HCT116 (cell line): ENCODE measurements at regions not wholly inside any gene's neighbourhood (a gene's known extent, or its start where the extent isn't known, plus 50 kb on each side); places are given as distances from the start of the nearest gene placed in this dataset.

Experiments
- ATAC-seq: fragments of 200-7000 bp; cut with Tn5 transposase; 2 replicates; pipeline ENCODE4 v1.9.1; 2020; ENCODE audit warnings: mild to moderate bottlenecking, moderate library complexity
- BruUV-seq: library from RNA; stranded (reverse); fragments of 400-500 nt; replicated peaks from 2 replicates; lab custom pipeline; 2021; lab: Mats Ljungman, UMichigan
- CTCF ChIA-PET: fragments of 300-600 bp; sonication (Branson Sonifier 250); formaldehyde crosslinking; loops from one replicate; lab custom pipeline; 2021; ENCODE audit warnings: antibody characterized with exemption; lab: Charles Lee
- POLR2A ChIA-PET: fragments of 300-600, 350-600 bp; sonication (Branson Sonifier 250); formaldehyde crosslinking; loops from one replicate; lab custom pipeline; 2021; ENCODE audit warnings: antibody characterized with exemption; lab: Charles Lee
- RAD21 ChIA-PET, 2 experiments: fragments of 300-600 bp; sonication (Branson Sonifier 250); formaldehyde crosslinking; loops; one replicate each; lab custom pipeline; 2023; ENCODE audit warnings: low total read pairs in 2 of 2; ENCODE audit not compliant: uncharacterized antibody in 2 of 2, unreplicated experiment in 2 of 2, low non-redundant PET in 1 of 2; lab: Charles Lee
- DNase-seq: peaks from one replicate; pipeline ENCODE4 v3.0.0-alpha.2; 2010; ENCODE audit warnings: low read depth, low spot score
- H2AFZ ChIP-seq: fragments of 200-600 bp; shearing (Covaris generic), sonication (generic); 2 replicates; pipeline ENCODE4 v1.6.1; 2017; ENCODE audit warnings: low read depth, mixed run types, mixed read lengths, antibody characterized with exemption, low read length; ENCODE audit not compliant: poor library complexity, severe bottlenecking
- H3K27ac ChIP-seq: 2 replicates; pipeline ENCODE4 v1.5.1; 2012; ENCODE audit warnings: low read depth, low read length
- H3K27me3 ChIP-seq: fragments of 200-600 bp; sonication (generic); 2 replicates; pipeline ENCODE4 v1.6.1; 2016; ENCODE audit warnings: mixed run types, low read length, mixed read lengths; ENCODE audit not compliant: insufficient read depth
- H3K36me3 ChIP-seq, 2 experiments: fragments of 200-500 bp in 1 of 2; fragments of 200-600 bp in 1 of 2; sonication (Bioruptor generic) in 1 of 2; sonication (generic) in 1 of 2; 2 replicates each; pipeline versions ENCODE4 v1.5.1 to v1.6.1; 2014 to 2016; ENCODE audit warnings: low read length in 2 of 2, inconsistent platforms in 1 of 2, mixed read lengths in 1 of 2, mixed run types in 1 of 2; ENCODE audit not compliant: insufficient read depth in 2 of 2, control insufficient read depth in 1 of 2
- H3K4me1 ChIP-seq, 2 experiments: fragments of 200-600 bp in 1 of 2; sonication (generic) in 1 of 2; 2 replicates each; pipeline versions ENCODE4 v1.5.1 to v1.6.1; 2012 to 2017; ENCODE audit warnings: low read length in 2 of 2, inconsistent platforms in 1 of 2, mild to moderate bottlenecking in 1 of 2, mixed read lengths in 1 of 2, mixed run types in 1 of 2, moderate library complexity in 1 of 2; ENCODE audit not compliant: insufficient read depth in 2 of 2, control insufficient read depth in 1 of 2
- H3K4me2 ChIP-seq: fragments of 200-600 bp; sonication (generic); 2 replicates; pipeline ENCODE4 v1.6.1; 2017; ENCODE audit warnings: mixed run types, low read length, mixed read lengths
- H3K4me3 ChIP-seq, 2 experiments: fragments of 200-600 bp in 1 of 2; sonication (generic) in 1 of 2; replicated peaks in 1 of 2; 2 replicates each; pipeline ENCODE4 v1.5.1; 2011 to 2016; ENCODE audit warnings: low read length in 2 of 2, control low read depth in 1 of 2, low read depth in 1 of 2, mild to moderate bottlenecking in 1 of 2, mixed read lengths in 1 of 2, mixed run types in 1 of 2
- H3K79me2 ChIP-seq: fragments of 200-600 bp; sonication (generic); 2 replicates; pipeline ENCODE4 v1.6.1; 2017; ENCODE audit warnings: mild to moderate bottlenecking, mixed run types, low read length, moderate library complexity, mixed read lengths; ENCODE audit not compliant: insufficient read depth
- H3K9ac ChIP-seq: fragments of 200-600 bp; sonication (generic); 2 replicates; pipeline ENCODE4 v1.6.1; 2016; ENCODE audit warnings: low read length, mixed read lengths
- H3K9me2 ChIP-seq: fragments of 200-600 bp; sonication (generic), shearing (Covaris generic); 2 replicates; pipeline ENCODE4 v1.6.1; 2017; ENCODE audit warnings: mixed run types, mild to moderate bottlenecking, moderate library complexity; ENCODE audit not compliant: insufficient read depth
- H3K9me3 ChIP-seq, 2 experiments: fragments of 200-500 bp in 1 of 2; fragments of 200-600 bp in 1 of 2; sonication (Bioruptor generic) in 1 of 2; sonication (generic) in 1 of 2; 2 replicates each; pipeline ENCODE4 v1.6.1; 2014 to 2017; ENCODE audit warnings: low read length in 2 of 2, mixed read lengths in 2 of 2, inconsistent platforms in 1 of 2, low read depth in 1 of 2, mild to moderate bottlenecking in 1 of 2, mixed run types in 1 of 2, moderate library complexity in 1 of 2; ENCODE audit not compliant: control insufficient read depth in 1 of 2, insufficient read depth in 1 of 2
- H4K20me1 ChIP-seq: fragments of 200-600 bp; sonication (generic), shearing (Covaris generic); 2 replicates; pipeline ENCODE4 v1.6.1; 2017; ENCODE audit warnings: mixed run types, mild to moderate bottlenecking, moderate library complexity; ENCODE audit not compliant: insufficient read depth
- ATF3 ChIP-seq: IDR thresholded peaks from 2 replicates; pipeline ENCODE4 v1.6.1; 2012
- EZH2 ChIP-seq: fragments of 200-600 bp; sonication (generic); IDR thresholded peaks from 2 replicates; pipeline ENCODE4 v1.6.1; 2017; ENCODE audit warnings: antibody characterized with exemption, mixed run types
- POLR2A ChIP-seq: IDR thresholded peaks from 2 replicates; pipeline ENCODE4 v1.7.0; 2011; ENCODE audit warnings: borderline replicate concordance; ENCODE audit not compliant: insufficient read depth, insufficient read length; ENCODE audit errors: extremely low read depth
- RAD21 ChIP-seq: IDR thresholded peaks from 2 replicates; pipeline ENCODE4 v1.6.1; 2012; ENCODE audit warnings: low read depth, mild to moderate bottlenecking
- SP1 ChIP-seq: IDR thresholded peaks from 2 replicates; pipeline ENCODE4 v1.6.1; 2012; ENCODE audit warnings: low read depth
- SRF ChIP-seq: IDR thresholded peaks from 2 replicates; pipeline ENCODE4 v1.6.1; 2012; ENCODE audit warnings: low read depth
- TCF7L2 ChIP-seq: IDR thresholded peaks from 2 replicates; pipeline ENCODE4 v1.7.0; 2011; ENCODE audit warnings: borderline replicate concordance, inconsistent platforms; ENCODE audit not compliant: insufficient read depth, insufficient read length; ENCODE audit errors: extremely low read depth
- intact Hi-C: fragments of 100-400 bp; cut with micrococcal nuclease; formaldehyde crosslinking; loops from 2 replicates; pipeline ENCODE4 v1.10.0; 2022
- TF ChIP-seq, protein P1 (sequence below), 3 experiments: fragments of 200-600 bp in 1 of 3; sonication (generic) in 1 of 3; IDR thresholded peaks in 2 of 3; conservative IDR thresholded peaks in 1 of 3; 2 replicates each; pipeline ENCODE4 v1.5.1; 2012 to 2017; ENCODE audit warnings: low read depth in 2 of 3, low read length in 2 of 3, antibody characterized with exemption in 1 of 3, borderline replicate concordance in 1 of 3, control low read depth in 1 of 3, mild to moderate bottlenecking in 1 of 3, mixed read lengths in 1 of 3, mixed run types in 1 of 3, moderate library complexity in 1 of 3; ENCODE audit not compliant: insufficient read depth in 1 of 3
- TF ChIP-seq, protein P2 (sequence below): IDR thresholded peaks from 2 replicates; pipeline ENCODE4 v1.6.1; 2011; ENCODE audit warnings: mild to moderate bottlenecking, low read length, moderate library complexity; ENCODE audit not compliant: insufficient replicate concordance; ENCODE audit errors: extremely low read depth

DNA sequence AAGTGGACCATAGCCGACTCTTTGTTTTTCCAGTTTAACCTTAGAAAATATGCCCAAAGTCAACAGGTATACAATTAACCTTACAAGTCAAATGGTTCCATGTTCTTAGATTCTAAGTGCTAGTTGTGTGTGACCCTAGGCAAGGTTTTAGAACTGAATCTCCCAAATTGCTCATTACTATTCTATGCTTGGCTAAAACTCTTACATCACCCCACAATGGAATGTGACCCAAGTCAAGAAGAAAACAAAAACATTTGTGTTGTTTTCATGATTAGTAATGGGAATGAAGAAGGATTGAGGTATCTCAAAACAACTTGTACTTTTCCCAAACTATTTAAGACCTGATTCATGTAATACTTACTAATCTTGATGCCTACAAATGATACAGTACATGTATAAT, 159.2 kb downstream of the ARRDC3 start (continued):
- TF ChIP-seq, protein P1, sequence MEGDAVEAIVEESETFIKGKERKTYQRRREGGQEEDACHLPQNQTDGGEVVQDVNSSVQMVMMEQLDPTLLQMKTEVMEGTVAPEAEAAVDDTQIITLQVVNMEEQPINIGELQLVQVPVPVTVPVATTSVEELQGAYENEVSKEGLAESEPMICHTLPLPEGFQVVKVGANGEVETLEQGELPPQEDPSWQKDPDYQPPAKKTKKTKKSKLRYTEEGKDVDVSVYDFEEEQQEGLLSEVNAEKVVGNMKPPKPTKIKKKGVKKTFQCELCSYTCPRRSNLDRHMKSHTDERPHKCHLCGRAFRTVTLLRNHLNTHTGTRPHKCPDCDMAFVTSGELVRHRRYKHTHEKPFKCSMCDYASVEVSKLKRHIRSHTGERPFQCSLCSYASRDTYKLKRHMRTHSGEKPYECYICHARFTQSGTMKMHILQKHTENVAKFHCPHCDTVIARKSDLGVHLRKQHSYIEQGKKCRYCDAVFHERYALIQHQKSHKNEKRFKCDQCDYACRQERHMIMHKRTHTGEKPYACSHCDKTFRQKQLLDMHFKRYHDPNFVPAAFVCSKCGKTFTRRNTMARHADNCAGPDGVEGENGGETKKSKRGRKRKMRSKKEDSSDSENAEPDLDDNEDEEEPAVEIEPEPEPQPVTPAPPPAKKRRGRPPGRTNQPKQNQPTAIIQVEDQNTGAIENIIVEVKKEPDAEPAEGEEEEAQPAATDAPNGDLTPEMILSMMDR (IDR thresholded peaks at IDR 0.05 in 2 of 3, conservative IDR thresholded peaks at IDR 0.05 in 1 of 3; ENCODE audit: borderline replicate concordance in 1 of 3, insufficient read depth in 1 of 3, low read depth in 2 of 3, low read length in 2 of 3) = no peak
- TF ChIP-seq POLR2A = no peak
- TF ChIP-seq SRF = no peak
- TF ChIP-seq, protein P2, sequence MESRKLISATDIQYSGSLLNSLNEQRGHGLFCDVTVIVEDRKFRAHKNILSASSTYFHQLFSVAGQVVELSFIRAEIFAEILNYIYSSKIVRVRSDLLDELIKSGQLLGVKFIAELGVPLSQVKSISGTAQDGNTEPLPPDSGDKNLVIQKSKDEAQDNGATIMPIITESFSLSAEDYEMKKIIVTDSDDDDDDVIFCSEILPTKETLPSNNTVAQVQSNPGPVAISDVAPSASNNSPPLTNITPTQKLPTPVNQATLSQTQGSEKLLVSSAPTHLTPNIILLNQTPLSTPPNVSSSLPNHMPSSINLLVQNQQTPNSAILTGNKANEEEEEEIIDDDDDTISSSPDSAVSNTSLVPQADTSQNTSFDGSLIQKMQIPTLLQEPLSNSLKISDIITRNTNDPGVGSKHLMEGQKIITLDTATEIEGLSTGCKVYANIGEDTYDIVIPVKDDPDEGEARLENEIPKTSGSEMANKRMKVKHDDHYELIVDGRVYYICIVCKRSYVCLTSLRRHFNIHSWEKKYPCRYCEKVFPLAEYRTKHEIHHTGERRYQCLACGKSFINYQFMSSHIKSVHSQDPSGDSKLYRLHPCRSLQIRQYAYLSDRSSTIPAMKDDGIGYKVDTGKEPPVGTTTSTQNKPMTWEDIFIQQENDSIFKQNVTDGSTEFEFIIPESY = no peak
- no peak for TF ChIP-seq TCF7L2
- TF ChIP-seq EZH2 = no peak
- no peak for TF ChIP-seq RAD21

GRCh38 chr5:91222482-91222881, 160.6 kb downstream of the ARRDC3 start:
- no peaks in the 10 kb centered on the region for H3K27me3 ChIP-seq
- no peak for DNase-seq
- H2AFZ ChIP-seq = no peak overlapping the region
- POLR2A ChIA-PET = interaction anchor here (1.1 kb wide), 1 partner anchor 161 kb away, joined by 8 read pairs; the partner anchor contains the start of gene ARRDC3
- no TSS peak for BruUV-seq
- no peaks in the 10 kb centered on the region for H3K79me2 ChIP-seq
- H3K9me2 ChIP-seq = no peaks in the 10 kb centered on the region
- CTCF ChIA-PET = interaction anchor here (0.7 to 7.2 kb wide), 2 partner anchors 163 to 201 kb away, joined by 3 to 111 read pairs; partner anchors contain the start of gene ARRDC3
- H3K9me3 ChIP-seq = no peaks in the 10 kb centered on the region
- TF ChIP-seq ATF3 = no peak
- TF ChIP-seq SP1 = no peak
- TF ChIP-seq SRF = no peak
- RAD21 ChIA-PET = interaction anchor here in 1 of 2 experiments (0.7 kb wide), 1 partner anchor 58 kb away, joined by 3 read pairs; no protein-coding TSS in a partner anchor
- H3K36me3 ChIP-seq = no peaks in the 10 kb centered on the region
- no peak overlapping the region for H3K4me2 ChIP-seq
- 0 out of 4 replicates have a peak, but pooled peaks cover 0 to 5% of the 10 kb centered on the region in 2 experiments for H3K4me1 ChIP-seq
- no peak for ATAC-seq
- H3K9ac ChIP-seq = no peak overlapping the region
- intact Hi-C loops = no loop called here
- no peak overlapping the region for H3K27ac ChIP-seq
- no peaks in the 10 kb centered on the region for H4K20me1 ChIP-seq
- H3K4me3 ChIP-seq = no peak overlapping the region
